Lower leg skin (tissue), 4 donors: ENCODE measurements at regions not wholly inside any gene's neighbourhood (a gene's known extent, or its start where the extent isn't known, plus 50 kb on each side); places are given as distances from the start of the nearest gene placed in this dataset.

ENCODE experiments used
- DNase-seq, 2 donors: peaks; one replicate each; pipeline ENCODE4 v3.0.0-alpha.2; 2019; ENCODE audit warnings: low spot score in 2 of 2
- H3K4me3 ChIP-seq: fragments of 200-600 bp; sonication (generic); 2 replicates; pipeline ENCODE4 v1.5.1; 2017; ENCODE audit warnings: mild to moderate bottlenecking, low read depth; ENCODE audit not compliant: poor library complexity, severe bottlenecking
- POLR2A ChIP-seq, 2 donors: fragments of 450-650 bp; IDR thresholded peaks; one replicate each; pipeline ENCODE4 v1.6.1; 2016 to 2017; ENCODE audit warnings: antibody characterized with exemption in 2 of 2, mild to moderate bottlenecking in 1 of 2, moderate library complexity in 1 of 2
- WGBS, 2 donors: methylation state at CpG; one replicate each; pipeline ENCODE4 v1.1.5; 2018; 5-methylcytosine and 5-hydroxymethylcytosine counted together
- intact Hi-C: fragments of 100-400 bp; cut with DNase I; formaldehyde crosslinking; loops from one replicate; pipeline ENCODE4 v1.15.0; 2023; ENCODE audit warnings: low total_unique reads
- TF ChIP-seq, protein P1 (sequence below), 3 donors: fragments of 450-650 bp; IDR thresholded peaks; one replicate each; pipeline ENCODE4 v1.5.1; 2016; ENCODE audit warnings: antibody characterized with exemption in 3 of 3, mild to moderate bottlenecking in 3 of 3, moderate library complexity in 2 of 3

DNA sequence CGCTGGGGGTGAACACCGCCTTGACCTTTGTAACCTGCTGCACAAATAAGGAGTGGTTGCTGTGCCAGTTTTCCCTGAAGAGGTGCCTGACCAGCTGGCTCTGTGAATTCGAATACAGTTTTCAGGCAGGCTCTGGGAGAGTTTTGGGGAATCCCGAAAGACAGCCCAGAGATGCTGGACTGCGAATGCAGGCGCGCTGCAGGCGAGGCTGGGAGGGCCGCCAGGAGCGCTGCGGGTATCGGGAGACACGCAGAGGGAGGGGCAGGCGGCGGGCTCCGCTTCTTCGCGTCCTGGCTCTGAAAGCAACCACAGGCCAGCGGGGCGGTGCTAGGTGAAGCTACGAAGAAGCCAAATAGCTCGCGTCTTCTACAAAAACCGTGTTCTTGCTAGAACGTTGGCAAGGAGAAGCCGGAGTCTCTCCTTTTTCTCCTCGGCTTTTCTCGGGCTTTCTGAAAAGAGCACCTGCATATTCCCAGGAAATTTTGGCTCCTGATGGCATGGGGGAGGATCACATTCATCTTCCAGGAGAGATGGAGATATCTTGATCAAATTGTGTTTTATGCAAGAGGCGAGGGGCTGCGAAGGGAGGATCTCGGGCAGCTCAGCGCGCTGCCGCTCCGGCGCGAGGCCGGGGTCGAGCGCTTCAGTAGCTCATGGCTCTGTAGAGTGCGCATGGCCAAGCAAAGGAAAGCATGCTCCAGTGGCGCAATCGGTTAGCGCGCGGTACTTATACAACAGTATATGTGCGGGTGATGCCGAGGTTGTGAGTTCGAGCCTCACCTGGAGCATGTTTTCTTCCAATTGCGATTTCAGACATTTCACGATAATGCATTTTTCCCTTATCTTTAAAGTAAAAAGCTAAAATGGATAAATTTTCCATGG lies 158.1 kb upstream of the ZNF184 start:
- intact Hi-C loops: no loop called here
- TF ChIP-seq, protein P1, sequence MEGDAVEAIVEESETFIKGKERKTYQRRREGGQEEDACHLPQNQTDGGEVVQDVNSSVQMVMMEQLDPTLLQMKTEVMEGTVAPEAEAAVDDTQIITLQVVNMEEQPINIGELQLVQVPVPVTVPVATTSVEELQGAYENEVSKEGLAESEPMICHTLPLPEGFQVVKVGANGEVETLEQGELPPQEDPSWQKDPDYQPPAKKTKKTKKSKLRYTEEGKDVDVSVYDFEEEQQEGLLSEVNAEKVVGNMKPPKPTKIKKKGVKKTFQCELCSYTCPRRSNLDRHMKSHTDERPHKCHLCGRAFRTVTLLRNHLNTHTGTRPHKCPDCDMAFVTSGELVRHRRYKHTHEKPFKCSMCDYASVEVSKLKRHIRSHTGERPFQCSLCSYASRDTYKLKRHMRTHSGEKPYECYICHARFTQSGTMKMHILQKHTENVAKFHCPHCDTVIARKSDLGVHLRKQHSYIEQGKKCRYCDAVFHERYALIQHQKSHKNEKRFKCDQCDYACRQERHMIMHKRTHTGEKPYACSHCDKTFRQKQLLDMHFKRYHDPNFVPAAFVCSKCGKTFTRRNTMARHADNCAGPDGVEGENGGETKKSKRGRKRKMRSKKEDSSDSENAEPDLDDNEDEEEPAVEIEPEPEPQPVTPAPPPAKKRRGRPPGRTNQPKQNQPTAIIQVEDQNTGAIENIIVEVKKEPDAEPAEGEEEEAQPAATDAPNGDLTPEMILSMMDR (IDR thresholded peaks at IDR 0.05): no peak
- no peak for TF ChIP-seq POLR2A (IDR thresholded peaks at IDR 0.05)
- no peak overlapping the region for H3K4me3 ChIP-seq
- WGBS, 2 donors: 3 to 5% methylated on average over 49 to 51 of the region's 51 CpGs
- DNase-seq: no peak

DNA sequence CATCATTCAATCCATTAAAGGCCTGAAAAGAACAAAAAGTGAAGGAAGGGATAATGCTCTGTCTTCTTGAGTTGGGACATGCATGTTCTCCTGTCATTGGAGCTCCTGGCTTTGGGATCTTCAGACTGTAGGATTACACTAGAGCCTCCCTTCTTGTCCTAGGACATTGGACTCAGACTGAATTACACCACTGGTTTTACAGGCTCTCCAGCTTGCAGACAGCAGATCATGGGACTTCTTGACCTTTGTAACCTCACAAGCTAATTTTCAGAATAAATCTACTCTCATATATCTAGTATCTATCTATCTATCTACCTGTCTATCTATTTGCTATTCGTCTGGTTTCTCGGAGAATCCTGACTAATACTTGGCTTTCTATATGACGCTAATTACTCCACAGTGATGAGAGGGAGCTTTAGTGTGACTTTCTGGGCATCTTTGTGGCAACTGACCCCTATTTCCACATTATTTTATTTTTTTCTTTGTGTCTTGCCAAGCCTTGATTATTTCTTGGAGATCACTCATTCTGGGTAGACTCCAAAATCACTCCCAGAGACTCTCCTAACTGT lies 151.9 kb upstream of the ZNF184 start:
- WGBS, 2 donors: 75 to 88% methylated on average over 3 of the region's 3 CpGs
- TF ChIP-seq, protein P1 (IDR thresholded peaks at IDR 0.05): no peak

DNA sequence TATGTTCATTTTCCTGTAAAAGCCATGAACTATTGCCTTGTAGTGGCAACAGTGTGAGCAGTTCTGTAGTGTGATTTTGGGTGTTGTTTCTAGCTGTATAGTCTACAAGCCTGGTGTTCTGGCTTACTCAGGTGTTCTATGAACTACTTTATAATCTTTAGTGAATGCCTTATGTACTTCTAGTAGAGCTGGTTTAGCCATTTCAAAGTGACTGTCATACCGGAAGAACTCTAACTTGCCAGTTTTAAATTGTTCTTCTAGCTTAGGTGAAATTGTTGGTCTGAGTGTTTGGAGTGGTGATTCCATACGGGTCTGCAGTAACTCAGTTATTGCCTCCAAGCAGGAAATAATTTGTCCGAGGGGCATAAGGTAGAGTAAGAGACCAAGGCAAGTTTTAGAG lies 150.2 kb upstream of the ZNF184 start:
- 35 to 42% methylated on average over 3 of the region's 3 CpGs for WGBS, 2 donors
- H3K4me3 ChIP-seq: no peak overlapping the region

More for the DNA sequence above, 151.9 kb upstream of the ZNF184 start:
- no peak for DNase-seq
- intact Hi-C loops: no loop called here
- H3K4me3 ChIP-seq: no peak overlapping the region

DNA sequence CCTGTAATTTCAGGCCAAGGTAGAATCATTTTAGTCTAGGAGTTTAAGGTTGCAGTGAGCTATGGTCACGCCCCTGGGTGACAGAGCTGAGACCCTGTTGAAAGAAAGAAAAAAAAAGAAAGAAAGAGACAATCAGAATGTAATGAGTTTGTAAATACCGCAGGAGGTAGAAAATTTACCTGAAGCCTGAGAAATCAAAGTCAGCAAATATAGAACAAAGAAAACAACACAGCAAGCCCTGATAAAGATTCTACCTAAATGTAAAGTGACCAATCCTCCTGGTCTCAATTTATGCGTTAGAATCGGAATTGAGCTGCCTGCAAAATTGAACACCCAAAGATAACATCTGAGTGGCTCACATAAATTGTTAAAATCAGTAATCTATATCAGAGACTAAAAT lies 146.5 kb upstream of the ZNF184 start:
- TF ChIP-seq, protein P1 (IDR thresholded peaks at IDR 0.05): no peak
- H3K4me3 ChIP-seq: no peak overlapping the region
- WGBS, 2 donors: 68 to 72% methylated on average over 4 of the region's 4 CpGs
- DNase-seq: no peak
- intact Hi-C loops: no loop called here

More for the DNA sequence above, 150.2 kb upstream of the ZNF184 start:
- TF ChIP-seq, protein P1 (IDR thresholded peaks at IDR 0.05): no peak
- no peak for TF ChIP-seq POLR2A (IDR thresholded peaks at IDR 0.05)
- no peak for DNase-seq
- intact Hi-C loops: no loop called here

DNA sequence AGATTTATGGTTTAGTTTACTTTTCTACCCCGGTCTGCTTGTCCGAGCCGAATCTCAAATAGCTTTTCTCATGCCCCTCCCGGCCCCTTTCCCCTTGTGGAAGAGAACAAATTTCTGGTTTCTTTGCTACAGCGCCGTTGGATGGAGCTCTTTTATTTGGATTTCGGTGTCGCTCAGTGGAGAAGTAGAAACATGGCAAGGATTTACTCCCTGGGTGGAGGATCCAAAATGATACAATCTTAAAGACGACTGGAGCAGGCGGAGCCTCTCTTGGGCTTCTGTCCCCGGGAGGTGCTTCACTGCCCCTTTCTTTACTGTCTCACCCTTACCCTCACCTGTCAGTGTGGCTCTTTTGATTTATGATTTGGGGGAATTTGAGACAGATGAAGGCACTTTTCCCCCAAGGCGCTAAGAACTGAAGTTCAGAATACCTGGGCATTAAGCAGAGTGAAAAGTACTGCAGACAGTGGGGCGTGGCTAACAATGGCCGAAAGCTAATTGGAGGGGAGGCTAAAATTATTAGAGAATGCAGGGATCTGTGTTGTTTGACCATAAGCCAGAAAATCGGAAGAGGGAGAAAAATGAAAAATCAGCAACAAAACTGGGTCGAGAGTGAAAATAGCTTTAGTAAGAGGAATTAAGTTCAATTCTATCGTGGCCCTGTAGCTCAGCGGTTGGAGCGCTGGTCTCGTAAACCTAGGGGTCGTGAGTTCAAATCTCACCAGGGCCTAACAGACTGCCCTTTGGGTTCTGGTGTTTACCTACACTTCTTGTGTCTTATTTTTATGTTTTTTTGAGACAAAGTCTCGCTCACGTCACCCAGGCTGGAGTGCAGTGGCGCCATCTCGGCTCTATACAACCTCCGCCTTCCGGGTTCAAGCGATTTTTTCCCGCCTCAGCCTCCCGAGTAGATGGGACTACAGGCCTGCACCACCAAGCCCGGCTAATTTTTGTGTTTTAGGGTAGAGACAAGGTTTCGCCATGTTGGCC lies 145.1 kb upstream of the ZNF184 start:
- no peak for TF ChIP-seq POLR2A (IDR thresholded peaks at IDR 0.05)
- TF ChIP-seq, protein P1 (IDR thresholded peaks at IDR 0.05): no peak
- 33% methylated on average over 32 of the region's 32 CpGs for WGBS, 2 donors
- no peak for DNase-seq
- no peak overlapping the region for H3K4me3 ChIP-seq
- intact Hi-C loops: no loop called here
